Ovary (tissue), 3 donors: ENCODE measurements at regions not wholly inside any gene's neighbourhood (a gene's known extent, or its start where the extent isn't known, plus 50 kb on each side); places are given as distances from the start of the nearest gene placed in this dataset.

ENCODE experiments used
- EP300 ChIP-seq: sonication (generic); formaldehyde crosslinking; IDR thresholded peaks from one replicate; pipeline ENCODE4 v1.6.1; 2017; ENCODE audit warnings: antibody characterized with exemption
- POLR2A ChIP-seq: fragments of 450-650 bp; IDR thresholded peaks from one replicate; pipeline ENCODE4 v1.6.1; 2017; ENCODE audit warnings: antibody characterized with exemption, mild to moderate bottlenecking, moderate library complexity
- TF ChIP-seq, protein P1 (sequence below), 3 donors: fragments of 450-650 bp in 2 of 3; fragments of 200-600 bp in 1 of 3; IDR thresholded peaks; one replicate each; pipeline versions ENCODE4 v1.5.1 to v1.8.0; 2016 to 2022; ENCODE audit warnings: antibody characterized with exemption in 3 of 3, mild to moderate bottlenecking in 1 of 3
- donor health status: DM: no; HTN: no; CAD: no.

- TF ChIP-seq, protein P1, sequence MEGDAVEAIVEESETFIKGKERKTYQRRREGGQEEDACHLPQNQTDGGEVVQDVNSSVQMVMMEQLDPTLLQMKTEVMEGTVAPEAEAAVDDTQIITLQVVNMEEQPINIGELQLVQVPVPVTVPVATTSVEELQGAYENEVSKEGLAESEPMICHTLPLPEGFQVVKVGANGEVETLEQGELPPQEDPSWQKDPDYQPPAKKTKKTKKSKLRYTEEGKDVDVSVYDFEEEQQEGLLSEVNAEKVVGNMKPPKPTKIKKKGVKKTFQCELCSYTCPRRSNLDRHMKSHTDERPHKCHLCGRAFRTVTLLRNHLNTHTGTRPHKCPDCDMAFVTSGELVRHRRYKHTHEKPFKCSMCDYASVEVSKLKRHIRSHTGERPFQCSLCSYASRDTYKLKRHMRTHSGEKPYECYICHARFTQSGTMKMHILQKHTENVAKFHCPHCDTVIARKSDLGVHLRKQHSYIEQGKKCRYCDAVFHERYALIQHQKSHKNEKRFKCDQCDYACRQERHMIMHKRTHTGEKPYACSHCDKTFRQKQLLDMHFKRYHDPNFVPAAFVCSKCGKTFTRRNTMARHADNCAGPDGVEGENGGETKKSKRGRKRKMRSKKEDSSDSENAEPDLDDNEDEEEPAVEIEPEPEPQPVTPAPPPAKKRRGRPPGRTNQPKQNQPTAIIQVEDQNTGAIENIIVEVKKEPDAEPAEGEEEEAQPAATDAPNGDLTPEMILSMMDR (IDR thresholded peaks at IDR 0.05): no peak
- TF ChIP-seq POLR2A: no peak
- no peak for TF ChIP-seq EP300
Observed at GRCh38 chr4:41471126-41472071, 66.6 kb upstream of the LIMCH1 start.
